Activated CD4-positive, alpha-beta T cell treated with anti-CD3 and anti-CD28 coated beads for 24 hours (primary cell): ENCODE measurements at regions not wholly inside any gene's neighbourhood (a gene's known extent, or its start where the extent isn't known, plus 50 kb on each side); places are given as distances from the start of the nearest gene placed in this dataset.

ENCODE experiments used
- DNase-seq, 2 donors: peaks; one replicate each; pipeline ENCODE4 v3.0.0-alpha.2; 2020; ENCODE audit warnings: low read depth in 2 of 2

GRCh38 chr4:108400309-108400708 is 220.1 kb upstream of the RPL34 start:
- DNase-seq = no peak

- no peak for DNase-seq
These were observed 220.6 kb upstream of the RPL34 start for GRCh38 chr4:108399610-108400265.

GRCh38 chr4:108398836-108399235 is 221.5 kb upstream of the RPL34 start:
- no peak for DNase-seq

GRCh38 chr4:108398316-108398715 is 222.1 kb upstream of the RPL34 start:
- DNase-seq = no peak

- DNase-seq = no peak
These were observed 222.5 kb upstream of the RPL34 start for GRCh38 chr4:108397850-108398249.

- no peak for DNase-seq
These were observed 223.4 kb upstream of the RPL34 start for GRCh38 chr4:108396900-108397497.

- no peak for DNase-seq
These were observed 224.6 kb upstream of the RPL34 start for GRCh38 chr4:108395786-108396185.

GRCh38 chr4:108393890-108394472 is 225.2 kb upstream of the LEF1 start:
- DNase-seq = no peak

- no peak for DNase-seq
These were observed 223.1 kb upstream of the LEF1 start for GRCh38 chr4:108391701-108392455.

GRCh38 chr4:108385076-108385475 is 216.3 kb upstream of the LEF1 start:
- DNase-seq = no peak

GRCh38 chr4:108384544-108384943 is 215.8 kb upstream of the LEF1 start:
- no peak for DNase-seq

- no peak for DNase-seq
These were observed 214.4 kb upstream of the LEF1 start for GRCh38 chr4:108383157-108383556.

- no peak for DNase-seq
These were observed 214.0 kb upstream of the LEF1 start for GRCh38 chr4:108382751-108383150.

- DNase-seq = no peak
These were observed 209.4 kb upstream of the LEF1 start for GRCh38 chr4:108378164-108378563.

GRCh38 chr4:108377021-108377420 is 208.3 kb upstream of the LEF1 start:
- no peak for DNase-seq

GRCh38 chr4:108375434-108375833 is 206.7 kb upstream of the LEF1 start:
- DNase-seq = no peak

- DNase-seq = no peak
These were observed 203.9 kb upstream of the LEF1 start for GRCh38 chr4:108372681-108373080.

- DNase-seq = no peak
These were observed 202.6 kb upstream of the LEF1 start for GRCh38 chr4:108371282-108371681.

- no peak for DNase-seq
These were observed 201.8 kb upstream of the LEF1 start for GRCh38 chr4:108370291-108371141.

GRCh38 chr4:108369035-108369655 is 200.4 kb upstream of the LEF1 start:
- DNase-seq = no peak

GRCh38 chr4:108367751-108368150 is 199.0 kb upstream of the LEF1 start:
- no peak for DNase-seq
